ENCODE measurements at regions not wholly inside any gene's neighbourhood (a gene's known extent, or its start where the extent isn't known, plus 50 kb on each side); places are given as distances from the start of the nearest gene placed in this dataset.

- TF ChIP-seq CTCF (IDR thresholded peaks at IDR 0.05): no peak
- no peak for TF ChIP-seq EZH2 (IDR thresholded peaks at IDR 0.05; ENCODE audit: borderline replicate concordance, insufficient read depth, low read depth, low read length, poor library complexity, severe bottlenecking)
Observed at GRCh38 chr4:103786593-103786992, 66.8 kb upstream of the TACR3 start.

All from B cell (primary cell).